ENCODE measurements at regions not wholly inside any gene's neighbourhood (a gene's known extent, or its start where the extent isn't known, plus 50 kb on each side); places are given as distances from the start of the nearest gene placed in this dataset.
A peak's percentile ranks its signal among the peaks of the same experiment; 100 is the strongest.

DNA sequence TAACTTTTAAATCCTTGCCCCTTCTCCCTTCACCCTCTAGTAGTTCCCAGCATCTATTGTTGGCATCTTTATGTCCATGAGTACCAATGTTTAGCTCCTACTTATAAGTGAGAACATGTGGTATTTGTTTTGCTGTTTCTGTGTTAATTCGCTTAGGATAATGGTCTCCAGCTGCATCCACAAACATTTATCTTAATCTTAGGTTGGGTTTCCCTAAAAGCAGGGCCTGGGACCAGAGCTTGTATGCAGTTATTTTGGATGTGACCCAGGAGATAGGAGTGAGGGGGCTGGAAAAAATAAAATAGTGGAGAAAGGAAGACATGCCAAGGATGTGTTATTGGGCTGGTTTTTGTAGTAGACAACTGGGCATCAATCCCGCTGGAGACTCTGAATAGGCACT is 571.8 kb downstream of the CCSER2 start:
- no peaks in the 10 kb centered on the region for H3K79me2 ChIP-seq (ENCODE audit: control insufficient read depth, insufficient read depth, low read length, poor library complexity)
- H4K12ac ChIP-seq (ENCODE audit: low read depth, low read length) = no peak overlapping the region
- no peak overlapping the region for H3K4ac ChIP-seq (ENCODE audit: low read depth, low read length)
- no peaks in the 10 kb centered on the region for H3K79me1 ChIP-seq (ENCODE audit: low read length)
- no peak overlapping the region for H3K27ac ChIP-seq (ENCODE audit: low read depth, low read length)
- no peak overlapping the region for H4K8ac ChIP-seq (ENCODE audit: low read depth, low read length)
- no peak overlapping the region for H2BK5ac ChIP-seq (ENCODE audit: low read depth, low read length, poor library complexity)
- H3K4me3 ChIP-seq (ENCODE audit: low read depth, low read length) = no peak overlapping the region
- no CpG with 5 or more reads among the region's 2 CpGs for WGBS (ENCODE audit: extremely low coverage, insufficient coverage, insufficient read length)
- no peak overlapping the region for H3K9ac ChIP-seq (ENCODE audit: low read length)
- no peak for DNase-seq
- no peak overlapping the region for H3K23ac ChIP-seq (ENCODE audit: low read length)
- H2BK120ac ChIP-seq (ENCODE audit: insufficient read depth, low read length, poor library complexity) = no peak overlapping the region
- no peak overlapping the region for H3K4me2 ChIP-seq (ENCODE audit: low read length)
- H3K4me1 ChIP-seq (ENCODE audit: control insufficient read depth in 1 of 2, insufficient read depth in 2 of 2, low read length in 2 of 2) = peaks cover 0 to 4% of the 10 kb centered on the region in 2 experiments
- H3K14ac ChIP-seq (ENCODE audit: low read length) = no peak overlapping the region
- no peak overlapping the region for H2AK5ac ChIP-seq (ENCODE audit: low read length)
- H3K36me3 ChIP-seq (ENCODE audit: control insufficient read depth in 1 of 2, insufficient read depth in 2 of 2, low read length in 2 of 2) = no peaks in the 10 kb centered on the region
- no peak overlapping the region for H3K18ac ChIP-seq (ENCODE audit: low read length)
- H3K9me3 ChIP-seq (ENCODE audit: insufficient read depth, low read depth, low read length) = no peaks in the 10 kb centered on the region
- no peak overlapping the region for H4K91ac ChIP-seq (ENCODE audit: low read depth, low read length)
- H2BK12ac ChIP-seq (ENCODE audit: low read length) = no peak overlapping the region
- H2AFZ ChIP-seq (ENCODE audit: insufficient read depth, low read length, poor library complexity) = no peak overlapping the region
- H3K27me3 ChIP-seq (ENCODE audit: insufficient read depth, low read length) = no peaks in the 10 kb centered on the region

DNA sequence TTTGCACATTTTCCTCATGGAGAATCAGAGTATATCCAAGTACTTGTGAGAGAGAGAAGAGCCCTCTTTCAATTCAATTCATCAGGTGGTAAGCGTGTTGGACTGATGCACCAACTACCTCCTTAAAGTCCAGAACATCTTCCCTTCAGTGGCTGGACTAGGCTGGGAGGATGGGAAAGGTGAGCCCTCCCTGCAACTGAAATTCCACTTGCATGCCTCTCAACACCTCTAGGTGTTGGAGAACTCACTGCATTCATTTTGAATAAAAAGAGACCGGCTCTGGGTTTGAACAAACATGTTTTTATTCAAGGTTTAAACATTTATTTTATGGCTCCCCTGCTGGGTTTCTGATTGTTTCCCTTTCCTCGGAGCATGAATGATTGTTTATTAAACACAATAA is 573.5 kb downstream of the CCSER2 start:
- no peak overlapping the region for H3K18ac ChIP-seq (ENCODE audit: low read length)
- H3K36me3 ChIP-seq (ENCODE audit: control insufficient read depth in 1 of 2, insufficient read depth in 2 of 2, low read length in 2 of 2) = no peaks in the 10 kb centered on the region
- H3K9ac ChIP-seq (ENCODE audit: low read length) = no peak overlapping the region
- H2BK5ac ChIP-seq (ENCODE audit: low read depth, low read length, poor library complexity) = no peak overlapping the region
- peaks cover 0 to 4% of the 10 kb centered on the region in 2 experiments for H3K4me1 ChIP-seq (ENCODE audit: control insufficient read depth in 1 of 2, insufficient read depth in 2 of 2, low read length in 2 of 2)
- no peak for DNase-seq
- H3K14ac ChIP-seq (ENCODE audit: low read length) = no peak overlapping the region
- no peak overlapping the region for H3K27ac ChIP-seq (ENCODE audit: low read depth, low read length)
- H2AK5ac ChIP-seq (ENCODE audit: low read length) = no peak overlapping the region
- no peaks in the 10 kb centered on the region for H3K27me3 ChIP-seq (ENCODE audit: insufficient read depth, low read length)
- WGBS (ENCODE audit: extremely low coverage, insufficient coverage, insufficient read length) = no CpG with 5 or more reads among the region's 3 CpGs
- no peaks in the 10 kb centered on the region for H3K79me1 ChIP-seq (ENCODE audit: low read length)
- no peaks in the 10 kb centered on the region for H3K79me2 ChIP-seq (ENCODE audit: control insufficient read depth, insufficient read depth, low read length, poor library complexity)
- H4K8ac ChIP-seq (ENCODE audit: low read depth, low read length) = no peak overlapping the region
- no peak overlapping the region for H3K4me2 ChIP-seq (ENCODE audit: low read length)
- no peak overlapping the region for H2BK120ac ChIP-seq (ENCODE audit: insufficient read depth, low read length, poor library complexity)
- H3K4me3 ChIP-seq (ENCODE audit: low read depth, low read length) = no peak overlapping the region
- H3K4ac ChIP-seq (ENCODE audit: low read depth, low read length) = no peak overlapping the region
- no peak overlapping the region for H4K12ac ChIP-seq (ENCODE audit: low read depth, low read length)
- H2BK12ac ChIP-seq (ENCODE audit: low read length) = no peak overlapping the region
- no peak overlapping the region for H4K91ac ChIP-seq (ENCODE audit: low read depth, low read length)
- no peak overlapping the region for H2AFZ ChIP-seq (ENCODE audit: insufficient read depth, low read length, poor library complexity)
- H3K23ac ChIP-seq (ENCODE audit: low read length) = no peak overlapping the region
- no peaks in the 10 kb centered on the region for H3K9me3 ChIP-seq (ENCODE audit: insufficient read depth, low read depth, low read length)

DNA sequence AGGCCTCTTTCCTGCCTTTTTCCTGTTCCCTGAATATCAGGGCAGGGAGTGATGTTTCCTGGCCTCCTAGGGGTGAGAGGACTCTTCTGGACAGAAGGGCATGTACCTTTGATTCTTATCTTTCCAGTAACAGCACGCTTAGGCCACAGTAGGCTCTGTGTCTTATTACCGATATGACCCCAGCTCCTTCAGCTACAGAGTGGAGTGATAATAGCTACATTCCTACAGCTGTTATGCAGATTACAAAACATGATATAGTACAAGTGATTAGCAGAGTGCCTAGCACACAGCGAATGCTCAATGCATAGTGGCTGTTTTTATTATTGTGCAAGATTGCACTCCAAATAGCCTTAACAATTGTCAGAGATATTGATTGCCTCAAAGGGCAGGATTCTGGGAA is 574.2 kb downstream of the CCSER2 start:
- Histone ChIP-seq H3K9me3 (ENCODE audit: insufficient read depth, low read depth, low read length) (no peaks in the 10 kb centered on the region), H3K23ac (ENCODE audit: low read length) (no peak overlapping the region), H2BK5ac (ENCODE audit: low read depth, low read length, poor library complexity) (no peak overlapping the region), H2BK12ac (ENCODE audit: low read length) (no peak overlapping the region), H4K91ac (ENCODE audit: low read depth, low read length) (no peak overlapping the region), H3K79me2 (ENCODE audit: control insufficient read depth, insufficient read depth, low read length, poor library complexity) (no peaks in the 10 kb centered on the region), H3K9ac (ENCODE audit: low read length) (no peak overlapping the region), H3K14ac (ENCODE audit: low read length) (no peak overlapping the region), H3K4ac (ENCODE audit: low read depth, low read length) (no peak overlapping the region), H3K27ac (ENCODE audit: low read depth, low read length) (no peak overlapping the region), H2AK5ac (ENCODE audit: low read length) (no peak overlapping the region), H3K4me2 (ENCODE audit: low read length) (no peak overlapping the region), H2AFZ (ENCODE audit: insufficient read depth, low read length, poor library complexity) (no peak overlapping the region), H3K18ac (ENCODE audit: low read length) (no peak overlapping the region), H3K4me1 (ENCODE audit: control insufficient read depth in 1 of 2, insufficient read depth in 2 of 2, low read length in 2 of 2) (peaks cover 0 to 4% of the 10 kb centered on the region in 2 experiments), H3K4me3 (ENCODE audit: low read depth, low read length) (no peak overlapping the region), H3K27me3 (ENCODE audit: insufficient read depth, low read length) (no peaks in the 10 kb centered on the region), H4K8ac (ENCODE audit: low read depth, low read length) (no peak overlapping the region), H3K36me3 (ENCODE audit: control insufficient read depth in 1 of 2, insufficient read depth in 2 of 2, low read length in 2 of 2) (no peaks in the 10 kb centered on the region), H4K12ac (ENCODE audit: low read depth, low read length) (no peak overlapping the region), H3K79me1 (ENCODE audit: low read length) (no peaks in the 10 kb centered on the region), H2BK120ac (ENCODE audit: insufficient read depth, low read length, poor library complexity) (no peak overlapping the region)
- DNase-seq = peak in 1 of 2 donors; percentile 12
- WGBS (ENCODE audit: extremely low coverage, insufficient coverage, insufficient read length) = no CpG with 5 or more reads among the region's 3 CpGs

DNA sequence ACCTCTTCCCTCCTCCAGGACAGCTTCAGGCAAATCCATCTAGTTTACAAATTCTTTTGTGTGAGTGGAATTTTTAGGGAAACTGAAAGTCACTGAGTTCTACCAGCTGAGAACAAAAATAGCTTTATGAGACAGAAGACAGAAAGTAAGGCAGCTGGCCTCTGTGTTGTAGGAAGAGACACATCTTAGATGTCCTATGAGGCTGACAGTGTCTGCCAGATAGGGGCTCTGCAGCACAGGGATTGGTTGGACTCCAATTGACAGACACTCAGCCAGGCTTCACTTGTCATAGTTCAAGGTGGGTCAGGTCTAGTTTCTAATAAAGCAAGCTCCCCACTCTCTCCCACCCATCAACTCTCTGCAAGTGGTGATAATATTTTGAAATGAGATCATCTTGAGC is 574.9 kb downstream of the CCSER2 start:
- Histone ChIP-seq H3K36me3 (ENCODE audit: control insufficient read depth in 1 of 2, insufficient read depth in 2 of 2, low read length in 2 of 2) (no peaks in the 10 kb centered on the region), H4K8ac (ENCODE audit: low read depth, low read length) (no peak overlapping the region), H2BK120ac (ENCODE audit: insufficient read depth, low read length, poor library complexity) (no peak overlapping the region), H4K12ac (ENCODE audit: low read depth, low read length) (no peak overlapping the region), H3K79me2 (ENCODE audit: control insufficient read depth, insufficient read depth, low read length, poor library complexity) (no peaks in the 10 kb centered on the region), H3K18ac (ENCODE audit: low read length) (no peak overlapping the region), H2BK5ac (ENCODE audit: low read depth, low read length, poor library complexity) (no peak overlapping the region), H3K4me2 (ENCODE audit: low read length) (no peak overlapping the region), H3K4me1 (ENCODE audit: control insufficient read depth in 1 of 2, insufficient read depth in 2 of 2, low read length in 2 of 2) (peaks cover 0 to 4% of the 10 kb centered on the region in 2 experiments), H2AFZ (ENCODE audit: insufficient read depth, low read length, poor library complexity) (no peak overlapping the region), H3K4me3 (ENCODE audit: low read depth, low read length) (no peak overlapping the region), H3K27ac (ENCODE audit: low read depth, low read length) (no peak overlapping the region), H4K91ac (ENCODE audit: low read depth, low read length) (no peak overlapping the region), H2AK5ac (ENCODE audit: low read length) (no peak overlapping the region), H2BK12ac (ENCODE audit: low read length) (no peak overlapping the region), H3K14ac (ENCODE audit: low read length) (no peak overlapping the region), H3K27me3 (ENCODE audit: insufficient read depth, low read length) (no peaks in the 10 kb centered on the region), H3K9ac (ENCODE audit: low read length) (no peak overlapping the region), H3K4ac (ENCODE audit: low read depth, low read length) (no peak overlapping the region), H3K9me3 (ENCODE audit: insufficient read depth, low read depth, low read length) (no peaks in the 10 kb centered on the region), H3K23ac (ENCODE audit: low read length) (no peak overlapping the region), H3K79me1 (ENCODE audit: low read length) (no peaks in the 10 kb centered on the region)
- no peak for DNase-seq
